HG02610 (cell line): ENCODE measurements at regions not wholly inside any gene's neighbourhood (a gene's known extent, or its start where the extent isn't known, plus 50 kb on each side); places are given as distances from the start of the nearest gene placed in this dataset.
"Not testable (repeated sequence)": the region's sequence is repeated elsewhere in the genome, so short reads cannot be mapped to it uniquely, and the experiment has no call there.

Experiments
- ATAC-seq: cut with Tn5 transposase; IDR thresholded peaks from one replicate; pipeline ENCODE4 v1.9.1; 2021; ENCODE audit warnings: mild to moderate bottlenecking, moderate library complexity; ENCODE audit not compliant: unreplicated experiment

GRCh38 chr3:144433006-144433405 is 461.4 kb downstream of the DIPK2A start:
- ATAC-seq, result peak; percentile 18

DNA sequence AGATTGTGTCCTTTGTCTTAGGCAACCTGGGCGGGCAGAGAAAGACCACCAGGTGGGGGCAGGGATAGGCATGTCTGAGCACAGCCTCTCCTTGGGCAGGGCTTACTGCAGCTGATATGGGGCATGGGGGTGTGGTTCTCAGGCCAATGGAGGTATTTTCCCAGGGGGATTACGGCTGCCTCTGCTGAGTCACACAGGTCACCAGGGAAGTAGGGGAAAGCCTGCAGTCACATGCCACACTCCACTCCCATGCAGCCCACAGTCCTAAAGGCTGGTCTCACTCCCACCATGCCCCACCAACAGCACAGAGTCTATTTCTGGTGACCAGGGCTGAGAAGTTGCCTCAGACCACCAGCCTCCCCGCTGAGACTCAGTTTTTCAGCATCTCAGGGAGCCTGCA is 466.4 kb downstream of the DIPK2A start:
- peak; percentile 77 for ATAC-seq

DNA sequence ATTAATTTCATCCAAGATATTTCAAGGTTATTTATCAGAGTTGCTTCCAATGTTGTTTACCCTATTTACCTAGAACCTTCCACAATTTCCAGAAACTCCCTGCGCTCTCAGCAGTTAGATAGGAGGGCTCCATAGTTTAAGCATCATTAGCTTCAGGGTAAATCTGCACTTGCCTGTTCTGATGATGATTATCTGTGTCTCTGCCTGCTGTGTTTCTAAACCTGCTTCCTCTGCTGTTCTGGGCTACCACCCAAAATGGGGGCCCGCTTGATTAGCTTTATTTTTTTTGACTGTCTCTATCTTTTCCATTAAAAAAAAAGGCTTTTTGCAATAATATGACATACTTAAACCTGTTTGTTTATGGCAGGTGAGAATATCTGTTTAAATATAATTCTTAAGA is 472.4 kb downstream of the DIPK2A start:
- no peak for ATAC-seq

GRCh38 chr3:144444546-144444945 is 472.9 kb downstream of the DIPK2A start:
- ATAC-seq, result no peak

GRCh38 chr3:144455841-144456440 is 484.3 kb downstream of the DIPK2A start:
- no peak for ATAC-seq

DNA sequence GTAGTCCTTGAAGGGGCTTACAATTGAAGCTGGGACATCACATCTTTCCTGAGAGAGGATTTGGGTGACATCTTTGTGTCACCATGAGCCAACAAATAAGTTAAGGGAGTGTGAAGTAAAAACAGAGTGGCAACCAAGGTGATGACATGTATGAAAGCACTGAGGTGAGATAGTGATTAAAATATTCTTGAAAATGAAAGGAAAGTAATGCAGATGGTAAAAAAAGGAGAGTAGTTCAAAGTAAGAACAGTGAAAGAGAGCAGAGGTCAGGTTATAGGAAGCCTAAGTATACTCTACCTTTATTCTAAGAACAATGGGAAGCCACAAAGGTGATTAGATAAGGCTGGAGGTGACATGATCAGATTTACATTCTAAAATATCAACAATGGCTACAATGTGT is 486.1 kb downstream of the DIPK2A start:
- no peak for ATAC-seq

DNA sequence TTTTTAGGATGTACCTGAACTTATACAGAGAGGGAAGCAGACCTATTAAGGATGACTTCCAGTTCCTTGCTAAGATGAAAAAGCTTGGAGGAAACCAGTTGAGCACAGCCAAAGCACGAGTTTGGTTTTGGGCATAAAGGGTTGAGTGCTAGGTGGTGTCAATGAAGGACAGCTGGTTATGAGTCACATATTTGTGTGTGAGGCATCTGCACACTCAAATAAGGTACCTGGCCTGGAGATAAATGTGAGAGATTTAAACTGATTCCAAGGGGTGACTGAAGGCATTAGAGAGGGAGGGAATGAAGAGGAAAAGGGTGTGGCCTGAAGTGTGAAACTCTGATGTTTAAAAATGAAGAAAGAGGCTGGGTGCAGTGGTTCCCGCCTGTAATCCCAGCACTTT is 486.7 kb downstream of the DIPK2A start:
- no peak for ATAC-seq

GRCh38 chr3:144462337-144462736 is 490.7 kb downstream of the DIPK2A start:
- no peak for ATAC-seq

DNA sequence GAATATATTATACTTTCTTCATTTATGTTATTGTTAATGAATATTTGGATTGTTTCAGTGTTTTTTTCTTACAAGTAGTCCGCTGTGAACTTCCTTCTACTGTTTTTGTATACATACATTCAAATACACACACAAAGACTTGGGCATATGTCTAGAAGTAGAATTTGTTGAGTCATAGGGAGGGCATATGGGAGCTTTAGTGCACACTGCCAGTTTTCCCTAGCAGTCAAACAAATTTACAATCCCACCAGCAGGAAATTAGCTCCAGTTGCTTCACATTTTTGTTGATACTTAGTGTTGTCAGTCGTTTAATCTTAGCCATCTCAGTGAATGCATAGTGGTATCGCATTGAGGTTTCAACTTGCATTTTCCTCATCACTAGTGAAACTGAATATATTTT is 492.3 kb downstream of the DIPK2A start:
- no peak for ATAC-seq

GRCh38 chr3:144466114-144466513 is 494.5 kb downstream of the DIPK2A start:
- no peak for ATAC-seq

- ATAC-seq, result no peak
Measured at GRCh38 chr3:144466540-144466939, 494.9 kb downstream of the DIPK2A start.

DNA sequence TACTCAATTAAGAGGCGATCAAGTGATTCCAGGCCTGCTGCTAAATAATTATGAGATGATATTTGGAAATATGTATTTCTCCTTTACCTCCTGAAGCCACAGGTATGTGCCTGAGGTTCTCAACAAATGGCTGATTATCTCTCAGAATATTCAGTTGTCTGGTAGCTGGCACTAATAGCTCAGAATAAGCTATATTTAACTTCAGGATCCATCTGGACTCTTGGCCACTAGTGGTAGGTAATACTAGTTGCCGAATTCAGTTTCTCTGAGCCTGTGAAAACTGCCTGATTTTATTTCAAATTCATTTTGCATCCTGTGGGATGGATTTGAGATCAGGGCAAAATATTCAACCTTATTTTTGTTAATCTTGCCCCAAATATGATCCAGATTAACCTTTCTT is 499.0 kb downstream of the DIPK2A start:
- ATAC-seq, result no peak

- no peak for ATAC-seq
Measured at GRCh38 chr3:144477593-144477992, 506.0 kb downstream of the DIPK2A start.

- no peak for ATAC-seq
Measured at GRCh38 chr3:144480416-144480919, 508.8 kb downstream of the DIPK2A start.

GRCh38 chr3:144482876-144483275 is 511.3 kb downstream of the DIPK2A start:
- peak; percentile 57 for ATAC-seq

GRCh38 chr3:144487011-144487410 is 515.4 kb downstream of the DIPK2A start:
- no peak for ATAC-seq

GRCh38 chr3:144488927-144489326 is 517.3 kb downstream of the DIPK2A start:
- ATAC-seq, result no peak

- ATAC-seq, result no peak
Measured at GRCh38 chr3:144491333-144491732, 519.7 kb downstream of the DIPK2A start.

DNA sequence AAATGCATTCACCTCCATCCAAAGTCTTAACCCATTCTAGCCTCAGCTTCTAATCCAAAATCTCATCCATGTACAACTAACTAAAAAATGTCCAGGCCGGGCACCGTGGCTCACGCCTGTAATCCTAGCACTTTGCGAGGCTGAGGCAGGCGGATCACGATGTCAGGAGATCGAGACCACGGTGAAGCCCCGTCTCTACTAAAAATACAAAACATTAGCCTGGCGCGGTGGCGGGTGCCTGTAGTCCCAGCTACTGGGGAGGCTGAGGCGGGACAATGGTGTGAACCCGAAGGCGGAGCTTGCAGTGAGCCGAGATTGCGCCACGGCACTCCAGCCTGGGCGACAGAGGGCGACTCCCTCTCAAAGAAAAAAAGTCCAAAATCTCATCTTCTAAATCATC is 523.0 kb downstream of the DIPK2A start:
- not testable (repeated sequence) for ATAC-seq

DNA sequence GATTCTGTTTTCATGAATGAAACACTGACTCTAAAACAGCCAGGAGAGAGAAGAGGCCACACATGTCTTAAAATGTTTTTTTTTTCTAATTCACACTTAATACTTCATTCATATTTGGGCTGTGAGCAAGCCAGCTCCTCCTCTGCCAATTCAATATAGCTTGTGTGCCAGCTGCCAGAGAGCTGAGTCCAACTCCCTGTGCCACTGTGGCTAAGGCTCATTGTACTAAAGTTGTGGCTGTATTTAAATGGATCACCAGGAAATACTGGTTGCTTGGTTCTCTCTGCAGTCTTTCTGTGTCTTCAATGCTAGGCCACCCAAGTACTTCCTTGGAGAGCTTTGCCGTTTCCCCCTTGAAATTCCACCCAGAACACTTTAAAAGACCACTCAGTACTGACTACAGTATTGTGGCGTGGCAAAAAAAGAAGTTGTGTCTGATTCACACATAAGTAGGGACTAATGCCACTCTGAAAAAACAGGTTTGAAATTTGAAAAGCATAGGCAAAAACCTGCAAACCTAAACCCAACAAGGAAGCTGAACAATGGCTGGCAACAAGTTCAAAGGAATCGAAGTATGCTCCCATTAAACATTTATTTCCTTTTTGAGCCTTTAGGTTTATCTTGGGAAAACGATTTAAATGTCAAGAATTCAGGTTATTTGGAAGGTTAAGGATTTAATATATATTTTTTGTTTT is 524.7 kb downstream of the DIPK2A start:
- ATAC-seq, result no peak

DNA sequence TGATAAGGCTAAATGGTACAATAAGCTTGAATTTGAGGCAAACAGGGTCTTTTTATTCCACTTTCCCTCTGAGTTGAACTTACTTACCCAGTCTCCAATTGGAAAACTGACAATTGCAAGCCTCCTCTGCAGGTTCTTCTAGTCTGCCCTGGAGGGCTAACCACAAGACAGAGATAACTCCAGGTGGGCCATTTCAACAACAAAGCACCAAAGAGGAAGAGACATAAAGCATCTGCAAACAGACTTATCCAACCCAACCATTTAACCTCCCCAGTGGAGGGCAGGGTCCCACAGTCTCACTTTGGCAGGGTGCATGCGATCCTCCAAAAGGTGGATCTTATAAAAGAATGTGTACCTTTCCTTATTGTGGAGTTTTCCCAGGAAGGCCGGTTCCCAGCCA is 525.8 kb downstream of the DIPK2A start:
- ATAC-seq, result no peak
